B cell (primary cell): ENCODE measurements at regions not wholly inside any gene's neighbourhood (a gene's known extent, or its start where the extent isn't known, plus 50 kb on each side); places are given as distances from the start of the nearest gene placed in this dataset.

Experiments used
- ATAC-seq: fragments of 200-7000 bp; cut with Tn5 transposase; one replicate; pipeline ENCODE4 v1.10.0; 2021; ENCODE audit warnings: low read depth, mild to moderate bottlenecking, moderate number of reproducible peaks, moderate library complexity
- CTCF ChIA-PET: fragments of 350-600 bp; sonication (Branson Sonifier 250); formaldehyde crosslinking; loops from one replicate; lab custom pipeline; 2021; ENCODE audit warnings: antibody characterized with exemption, inconsistent platforms; lab: Charles Lee
- POLR2A ChIA-PET: fragments of 350-600 bp; sonication (Branson Sonifier 250); formaldehyde crosslinking; loops from one replicate; lab custom pipeline; 2021; ENCODE audit warnings: antibody characterized with exemption; lab: Charles Lee
- DNase-seq: peaks from one replicate; pipeline ENCODE4 v3.0.0; 2013
- H2AFZ ChIP-seq: 2 replicates; pipeline ENCODE4 v1.6.1; 2012; ENCODE audit warnings: mild to moderate bottlenecking, low read depth, low read length; ENCODE audit not compliant: insufficient read depth, poor library complexity, severe bottlenecking
- H3K27ac ChIP-seq, 2 donors: 1 replicate in 1 of 2; 2 replicates in 1 of 2; pipeline ENCODE4 v1.5.1; 2012 to 2013; ENCODE audit warnings: low read length in 2 of 2, mild to moderate bottlenecking in 2 of 2, moderate library complexity in 1 of 2
- H3K27me3 ChIP-seq, 4 experiments: fragments of 200-600 bp in 1 of 4; sonication (generic) in 1 of 4; replicated peaks in 1 of 4; 1 replicate in 2 of 4; 2 replicates in 2 of 4; pipeline versions ENCODE4 v1.6.1 to v1.7.0; 2013 to 2016; ENCODE audit warnings: low read length in 3 of 4, mild to moderate bottlenecking in 2 of 4, mixed read lengths in 1 of 4, moderate library complexity in 1 of 4; ENCODE audit not compliant: insufficient read depth in 4 of 4, control insufficient read depth in 3 of 4; ENCODE audit errors: control extremely low read depth in 1 of 4
- H3K36me3 ChIP-seq, 2 experiments: replicated peaks in 1 of 2; 1 replicate in 1 of 2; 2 replicates in 1 of 2; pipeline versions ENCODE4 v1.6.1 to v1.7.1; 2013; ENCODE audit warnings: low read length in 1 of 2; ENCODE audit not compliant: insufficient read depth in 2 of 2, control insufficient read depth in 1 of 2; ENCODE audit errors: control extremely low read depth in 1 of 2, extremely low read depth in 1 of 2
- H3K4me1 ChIP-seq, 2 donors: fragments of 200-600 bp in 1 of 2; sonication (generic) in 1 of 2; 1 replicate in 1 of 2; 2 replicates in 1 of 2; pipeline versions ENCODE4 v1.5.1 to v1.6.1; 2013 to 2017; ENCODE audit warnings: low read length in 2 of 2; ENCODE audit not compliant: control insufficient read depth in 2 of 2, insufficient read depth in 2 of 2
- H3K4me2 ChIP-seq: replicated peaks from 2 replicates; pipeline ENCODE3; 2012; ENCODE audit warnings: mild to moderate bottlenecking, low read depth, low read length; ENCODE audit not compliant: poor library complexity, severe bottlenecking
- H3K4me3 ChIP-seq, 5 experiments: fragments of 200-600 bp in 1 of 5; sonication (generic) in 1 of 5; 1 replicate in 3 of 5; 2 replicates in 2 of 5; pipeline versions ENCODE4 v1.5.1 to v1.7.0; 2011 to 2016; ENCODE audit warnings: low read length in 4 of 5, mild to moderate bottlenecking in 4 of 5, low read depth in 2 of 5, control low read depth in 1 of 5, moderate library complexity in 1 of 5; ENCODE audit not compliant: insufficient read depth in 1 of 5; ENCODE audit errors: control extremely low read depth in 1 of 5, extremely low read depth in 1 of 5
- H3K79me2 ChIP-seq: fragments of 200-600 bp; sonication (generic); one replicate; pipeline ENCODE4 v1.6.0; 2016; ENCODE audit warnings: low read length; ENCODE audit not compliant: control insufficient read depth, insufficient read depth
- H3K9ac ChIP-seq: fragments of 200-600 bp; sonication (generic); 2 replicates; pipeline ENCODE4 v1.6.1; 2017; ENCODE audit warnings: mild to moderate bottlenecking, low read length, moderate library complexity
- H3K9me3 ChIP-seq, 3 donors: one replicate each; pipeline versions ENCODE4 v1.6.1 to v1.7.1; 2013; ENCODE audit warnings: low read length in 2 of 3; ENCODE audit not compliant: control insufficient read depth in 2 of 3, insufficient read depth in 1 of 3; ENCODE audit errors: control extremely low read depth in 1 of 3
- H4K20me1 ChIP-seq: 2 replicates; pipeline ENCODE4 v1.6.0; 2012; ENCODE audit warnings: mild to moderate bottlenecking, low read length; ENCODE audit not compliant: insufficient read depth, control insufficient read depth, poor library complexity, severe bottlenecking
- H3K27ac Mint-ChIP-seq: one replicate; pipeline ENCODE4 v1.8.0; 2021; ENCODE audit warnings: mixed read lengths
- H3K27me3 Mint-ChIP-seq: one replicate; pipeline ENCODE4 v1.8.0; 2021; ENCODE audit warnings: mixed read lengths
- H3K4me1 Mint-ChIP-seq: one replicate; pipeline ENCODE4 v1.8.0; 2021; ENCODE audit warnings: mixed read lengths
- H3K4me3 Mint-ChIP-seq: one replicate; pipeline ENCODE4 v1.8.0; 2021; ENCODE audit warnings: mixed read lengths
- H3K9me3 Mint-ChIP-seq: one replicate; pipeline ENCODE4 v1.8.0; 2022; ENCODE audit warnings: mixed read lengths; ENCODE audit not compliant: insufficient read depth
- CTCF ChIP-seq: fragments of 200-600 bp; IDR thresholded peaks from one replicate; pipeline ENCODE4 v1.8.0; 2022; ENCODE audit warnings: antibody characterized with exemption, mild to moderate bottlenecking
- EZH2 ChIP-seq: IDR thresholded peaks from 2 replicates; pipeline ENCODE4 v1.6.1; 2012; ENCODE audit warnings: borderline replicate concordance, low read depth, mild to moderate bottlenecking, moderate library complexity, low read length; ENCODE audit not compliant: insufficient read depth, poor library complexity, severe bottlenecking
- WGBS: methylation state at CpG from one replicate; pipeline ENCODE4 v1.1.5; 2013; ENCODE audit warnings: missing lambda C conversion rate; ENCODE audit not compliant: insufficient coverage; 5-methylcytosine and 5-hydroxymethylcytosine counted together
- intact Hi-C: fragments of 100-400 bp; cut with micrococcal nuclease; formaldehyde crosslinking; loops from one replicate; pipeline ENCODE4 v1.10.0; 2022

- Histone ChIP-seq H3K79me2 (no peaks in the 10 kb centered on the region), H3K9me3 (peaks cover 0 to 13% (median under 1%) of the 10 kb centered on the region in 3 donors), H3K27ac (no peak overlapping the region), H3K9ac (no peak overlapping the region), H3K36me3 (no peaks in the 10 kb centered on the region), H2AFZ (no peak overlapping the region), H3K4me1 (no peaks in the 10 kb centered on the region), H4K20me1 (no peaks in the 10 kb centered on the region), H3K27me3 (no peaks in the 10 kb centered on the region), H3K4me3 (no peak overlapping the region), H3K4me2 (no peak overlapping the region)
- DNase-seq (no peak), ATAC-seq (no peak)
- TF ChIP-seq CTCF: no peak
- TF ChIP-seq EZH2: no peak
- 100% methylated on average over 2 of the region's 3 CpGs for WGBS
- Mint-ChIP-seq H3K9me3 (peaks cover 8% of the 10 kb centered on the region), H3K4me1 (no peaks in the 10 kb centered on the region), H3K27ac (no peak overlapping the region), H3K27me3 (no peaks in the 10 kb centered on the region), H3K4me3 (no peak overlapping the region)
- CTCF ChIA-PET: no interaction called here
- intact Hi-C loops: no loop called here
- POLR2A ChIA-PET: no interaction called here
These were observed 184.5 kb upstream of the CNTNAP5 start for GRCh38 chr2:123840574-123840973.

GRCh38 chr2:123851281-123851680 is 173.8 kb upstream of the CNTNAP5 start:
- ATAC-seq: no peak
- no peak overlapping the region for H3K27ac Mint-ChIP-seq
- no peak for DNase-seq
- Histone ChIP-seq H3K27me3 (no peaks in the 10 kb centered on the region), H2AFZ (no peak overlapping the region), H3K9ac (no peak overlapping the region), H3K9me3 (peaks cover 1 to 6% (median 4%) of the 10 kb centered on the region in 3 donors), H3K4me2 (no peak overlapping the region), H4K20me1 (no peaks in the 10 kb centered on the region), H3K4me1 (no peaks in the 10 kb centered on the region), H3K27ac (no peak overlapping the region), H3K36me3 (no peaks in the 10 kb centered on the region), H3K79me2 (no peaks in the 10 kb centered on the region), H3K4me3 (no peak overlapping the region)
- CTCF ChIA-PET: no interaction called here
- no peak overlapping the region for H3K4me3 Mint-ChIP-seq
- H3K27me3 Mint-ChIP-seq: no peaks in the 10 kb centered on the region
- POLR2A ChIA-PET: no interaction called here
- peaks cover 4% of the 10 kb centered on the region for H3K9me3 Mint-ChIP-seq
- no CpG with 5 or more reads among the region's 1 CpG for WGBS
- TF ChIP-seq EZH2: no peak
- TF ChIP-seq CTCF: no peak
- intact Hi-C loops: no loop called here
- H3K4me1 Mint-ChIP-seq: no peaks in the 10 kb centered on the region
